GM18909 (cell line): ENCODE measurements at regions not wholly inside any gene's neighbourhood (a gene's known extent, or its start where the extent isn't known, plus 50 kb on each side); places are given as distances from the start of the nearest gene placed in this dataset.

Source experiments
- ATAC-seq: cut with Tn5 transposase; IDR thresholded peaks from one replicate; pipeline ENCODE4 v1.9.1; 2021; ENCODE audit warnings: mild to moderate bottlenecking; ENCODE audit not compliant: unreplicated experiment, poor library complexity

DNA sequence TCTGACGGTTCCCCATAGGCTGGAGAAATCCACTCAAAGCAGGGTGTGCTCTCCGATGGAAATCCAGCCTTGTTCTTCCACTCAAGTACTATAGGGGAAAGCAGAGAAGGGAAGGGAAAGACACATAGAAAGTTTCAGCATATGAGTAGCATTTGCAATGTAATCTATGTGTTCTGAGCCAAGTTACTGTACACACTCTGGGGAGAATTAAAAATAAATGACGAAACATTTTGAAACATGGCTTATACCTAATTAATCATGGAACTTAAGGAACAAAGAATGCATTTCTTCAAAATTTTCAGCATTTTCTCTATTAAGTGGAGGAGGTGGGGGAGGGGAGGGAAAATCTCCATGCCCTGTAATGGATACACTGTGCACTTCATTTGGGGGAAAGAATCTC, 198.1 kb upstream of the HABP2 start:
- no peak for ATAC-seq

DNA sequence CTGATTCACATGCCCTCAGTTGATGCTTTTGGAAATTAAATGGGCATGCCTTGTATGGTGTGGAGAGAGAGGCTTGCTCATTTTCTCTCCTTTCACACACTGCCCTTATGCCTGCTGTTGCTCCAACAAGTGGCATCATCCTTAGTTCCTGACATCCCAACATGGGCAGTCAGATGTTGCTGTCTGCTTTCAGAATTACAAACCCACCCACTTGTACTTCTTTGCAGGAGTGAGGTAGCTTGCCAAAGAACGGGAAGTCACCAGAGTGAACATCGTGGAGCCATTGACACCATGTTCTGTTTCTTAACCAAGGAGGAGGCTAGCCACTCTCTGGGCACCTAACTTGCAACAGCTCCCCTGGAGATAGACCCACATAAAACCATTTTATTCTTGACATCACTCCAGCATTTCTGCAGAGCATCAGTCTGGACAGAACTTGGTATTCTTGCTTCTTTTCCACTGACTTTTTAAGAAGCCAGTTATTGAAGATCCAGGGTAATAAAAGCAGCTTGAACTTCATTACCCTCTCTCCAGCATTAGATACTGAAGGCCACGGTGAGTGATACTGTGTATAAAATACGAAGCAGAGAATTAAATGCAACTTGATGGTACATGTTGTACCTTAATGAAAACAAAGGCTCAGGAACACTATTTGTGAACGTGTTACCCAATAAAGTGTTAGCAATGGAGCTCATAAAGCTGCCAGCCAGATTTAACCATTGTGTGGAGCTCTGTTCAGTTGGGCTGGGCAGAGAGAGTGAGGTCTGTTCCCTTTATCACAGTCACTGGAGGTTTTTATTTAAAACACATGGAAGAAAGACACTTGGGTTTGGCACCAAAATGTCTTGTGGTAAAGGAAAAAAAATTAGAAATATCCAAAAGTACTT, 195.8 kb upstream of the HABP2 start:
- ATAC-seq, result no peak

DNA sequence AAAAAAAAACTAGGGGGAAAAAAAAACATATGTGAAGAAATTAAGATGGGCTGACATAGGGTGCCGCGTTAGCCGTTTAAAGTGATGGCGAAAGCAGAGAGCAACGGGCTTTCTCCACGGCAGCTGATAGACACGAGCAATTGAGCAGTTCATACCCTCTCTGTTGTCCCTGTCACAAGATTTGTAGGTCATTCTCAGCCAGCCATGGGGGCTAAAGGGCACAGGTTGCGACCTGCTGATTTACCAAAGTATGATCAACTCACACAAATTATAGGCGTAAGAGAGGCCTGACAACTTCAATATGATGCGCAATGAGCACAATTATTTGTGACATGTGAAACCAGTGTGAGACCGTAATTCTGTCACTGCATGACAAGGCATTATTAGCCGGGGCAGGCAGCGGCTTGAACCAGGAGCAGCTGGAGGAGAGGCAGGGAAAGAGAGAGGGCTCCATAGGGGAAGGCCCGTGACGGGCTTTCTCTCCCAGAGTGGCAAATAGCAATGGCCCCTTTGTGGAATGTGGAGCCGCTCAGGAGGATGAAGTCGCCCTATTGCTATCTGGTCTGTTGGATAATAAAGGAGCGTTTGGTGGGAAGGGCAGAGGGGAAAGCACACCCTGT, 195.1 kb upstream of the HABP2 start:
- no peak for ATAC-seq

DNA sequence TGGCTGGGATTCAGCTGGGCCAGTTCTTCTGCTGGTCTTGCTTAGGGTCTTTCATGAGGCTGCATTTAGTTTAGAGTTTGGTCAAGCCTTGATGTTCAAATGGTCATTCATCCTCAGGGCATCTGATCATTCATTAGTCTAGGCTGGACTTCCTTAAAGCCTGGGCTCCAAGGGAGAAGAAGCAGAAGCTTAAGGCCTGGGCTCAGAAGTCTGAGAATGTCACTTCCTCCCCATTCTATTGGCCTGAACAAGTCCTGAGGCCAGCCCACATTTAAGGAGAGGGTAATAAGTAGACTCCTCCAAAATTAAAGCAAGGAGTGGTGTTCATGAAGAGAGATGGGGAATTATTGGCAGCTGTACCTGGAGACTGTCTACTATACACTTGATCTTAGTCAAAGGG, 193.2 kb upstream of the HABP2 start:
- no peak for ATAC-seq

DNA sequence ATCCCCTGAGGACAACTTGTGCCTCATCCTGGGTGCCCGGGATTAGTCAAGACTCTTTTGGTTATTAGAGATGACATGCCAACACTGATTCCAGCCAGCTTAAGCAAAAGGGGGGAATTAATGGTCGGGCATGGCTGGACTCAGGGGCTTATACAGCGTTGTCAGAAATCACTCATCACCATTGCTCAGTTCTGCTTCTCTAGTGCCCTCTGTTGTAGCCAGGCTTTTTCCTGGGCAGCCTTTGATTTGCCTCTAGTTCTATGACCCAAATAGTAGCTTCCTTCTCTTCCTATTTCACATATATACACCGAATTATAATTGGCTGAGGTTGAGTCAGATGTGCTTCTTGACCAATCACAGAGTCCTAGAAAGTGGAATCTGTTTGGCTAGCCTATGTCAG, 192.0 kb upstream of the HABP2 start:
- ATAC-seq, result no peak

DNA sequence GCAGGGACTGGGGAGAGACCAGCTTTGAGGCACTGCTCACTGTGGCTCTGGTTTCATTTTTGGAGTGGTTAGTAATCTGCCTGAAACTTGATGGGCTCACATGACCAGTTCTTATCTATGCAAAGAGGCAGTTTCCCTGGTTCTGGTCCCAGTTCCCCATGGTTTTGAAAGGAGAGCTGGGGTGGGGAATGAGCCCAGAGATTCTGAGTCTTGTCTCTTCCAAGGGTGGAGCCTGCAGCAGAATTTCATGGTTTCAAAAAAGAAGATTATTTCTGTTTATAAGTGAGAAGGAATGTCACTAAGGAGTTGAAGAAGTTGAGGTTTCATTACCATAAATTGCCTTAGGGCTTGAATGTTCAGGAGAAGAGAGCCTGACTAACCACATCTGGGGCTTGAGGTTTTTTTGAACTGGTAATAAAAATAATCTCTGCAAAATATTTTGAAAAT, 190.2 kb upstream of the HABP2 start:
- no peak for ATAC-seq

DNA sequence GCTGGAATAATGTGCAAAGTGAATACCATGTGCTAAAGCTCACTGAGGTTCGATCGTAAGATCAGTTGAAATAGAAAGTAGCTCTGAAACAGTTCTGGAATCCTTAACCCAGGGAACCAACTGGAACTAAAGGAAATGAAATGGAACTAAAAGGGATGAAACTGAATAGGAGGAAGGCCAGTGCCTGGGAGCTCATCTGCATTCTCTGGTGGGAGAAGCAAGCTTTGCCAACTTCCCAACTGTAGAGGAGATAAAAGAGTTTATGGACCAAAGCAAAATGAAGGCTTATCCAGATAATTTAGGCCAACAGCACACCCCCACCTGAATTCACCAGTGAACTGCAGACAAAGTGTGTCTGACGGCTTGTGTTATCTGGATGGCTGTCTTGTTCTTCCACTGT, 188.6 kb upstream of the HABP2 start:
- no peak for ATAC-seq

DNA sequence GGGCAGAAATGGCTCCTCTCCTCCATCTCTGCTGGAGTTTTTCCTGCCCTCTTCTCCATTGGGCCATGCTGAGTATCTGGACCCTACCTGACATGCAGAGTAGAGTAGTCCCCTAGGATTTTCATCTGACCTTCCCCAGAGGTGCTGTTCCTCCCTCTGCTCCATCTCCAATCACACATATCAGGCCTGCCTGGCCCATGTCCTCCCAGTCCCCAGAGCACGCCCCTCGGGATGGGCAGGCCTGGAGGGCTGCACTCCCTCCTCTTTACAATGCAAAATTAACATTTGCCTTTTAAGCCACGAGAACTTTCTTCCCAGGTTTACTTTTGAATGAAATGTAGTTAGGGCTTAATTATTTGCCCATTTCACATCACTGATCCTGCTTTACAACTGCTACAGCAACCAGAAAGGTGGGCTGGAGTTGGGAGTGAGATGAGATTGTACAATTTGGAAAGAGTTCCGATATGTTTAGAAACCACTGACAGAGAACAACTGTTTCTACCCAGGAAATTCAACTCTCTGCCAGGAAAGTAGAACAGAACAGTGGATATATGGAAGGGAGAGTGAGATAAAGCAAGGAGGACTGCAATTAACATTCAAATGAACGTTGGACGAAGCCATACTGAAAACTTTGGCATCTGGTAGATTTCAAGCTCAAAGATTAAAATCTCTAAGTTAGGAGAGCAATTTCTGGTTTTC, 184.0 kb upstream of the HABP2 start:
- no peak for ATAC-seq

DNA sequence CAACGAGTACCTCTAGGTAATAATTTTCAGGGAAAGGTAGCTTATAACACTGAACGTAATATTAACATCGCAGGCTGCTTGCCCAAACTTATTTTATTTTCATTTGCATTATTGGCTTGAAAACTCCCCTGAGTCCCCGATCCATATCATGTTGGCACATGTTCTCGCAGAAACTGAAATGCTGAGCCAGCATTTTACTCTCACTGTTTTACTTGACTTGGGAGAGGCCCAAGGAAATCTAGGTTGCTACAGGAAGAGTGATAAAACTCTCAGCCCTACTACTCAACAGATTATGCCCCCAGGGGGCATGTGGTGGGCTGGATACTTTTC, 183.5 kb upstream of the HABP2 start:
- no peak for ATAC-seq

DNA sequence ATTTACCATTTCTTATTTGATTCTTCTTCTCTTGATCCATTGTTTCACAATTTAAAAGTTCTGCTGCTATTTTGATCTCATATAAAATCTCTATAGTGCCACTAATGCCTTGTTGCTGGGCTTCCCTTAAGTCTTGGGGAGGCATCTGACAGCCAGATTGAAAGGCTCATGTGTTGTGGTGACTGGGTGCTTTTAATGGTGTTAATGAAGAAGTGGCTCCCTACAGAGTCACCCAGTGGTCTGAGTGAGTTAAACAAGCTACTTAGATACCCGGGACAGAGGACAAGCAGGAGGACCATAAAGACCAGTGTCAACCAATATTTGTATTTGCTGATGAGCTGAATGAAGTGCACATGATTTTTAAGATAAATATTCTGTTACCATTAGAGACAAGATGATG, 176.4 kb upstream of the HABP2 start:
- no peak for ATAC-seq

DNA sequence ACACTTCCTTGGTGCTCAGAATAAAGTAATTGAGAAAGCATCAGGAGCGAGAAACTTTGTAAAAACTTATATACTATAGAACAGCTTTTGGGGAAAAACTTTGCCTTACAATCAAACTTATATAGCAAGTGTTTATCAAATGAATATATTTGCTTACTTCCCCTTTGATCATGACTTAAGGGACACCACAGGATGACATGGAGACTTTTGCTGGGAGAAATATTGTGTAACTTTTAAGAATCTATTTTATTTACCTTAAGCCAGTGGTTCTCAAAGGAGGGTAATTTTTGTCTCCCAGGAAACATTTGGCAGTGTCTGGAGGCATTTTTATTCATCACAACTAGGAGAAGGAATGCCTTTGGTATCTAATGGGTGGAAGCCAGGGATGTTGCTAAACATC, 173.8 kb upstream of the HABP2 start:
- no peak for ATAC-seq

DNA sequence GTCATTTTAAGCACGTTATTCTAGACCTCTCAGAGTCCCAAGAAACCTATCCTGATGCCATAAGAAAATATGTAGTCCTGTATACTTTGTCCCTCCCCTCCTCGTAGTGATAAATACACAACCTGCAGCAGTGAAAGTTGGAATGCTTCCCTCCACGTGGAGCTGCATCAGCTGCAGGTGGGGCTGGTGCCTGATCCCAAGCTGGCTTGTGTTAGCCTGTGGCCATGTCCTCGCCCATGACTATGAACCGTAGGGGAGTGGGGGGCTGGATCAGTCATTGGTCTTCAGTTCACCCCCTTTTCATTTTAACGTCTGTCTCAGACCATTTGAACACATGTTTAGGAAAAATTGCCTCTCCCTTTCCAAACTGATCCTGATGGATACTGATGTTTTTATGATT, 171.4 kb upstream of the HABP2 start:
- no peak for ATAC-seq

DNA sequence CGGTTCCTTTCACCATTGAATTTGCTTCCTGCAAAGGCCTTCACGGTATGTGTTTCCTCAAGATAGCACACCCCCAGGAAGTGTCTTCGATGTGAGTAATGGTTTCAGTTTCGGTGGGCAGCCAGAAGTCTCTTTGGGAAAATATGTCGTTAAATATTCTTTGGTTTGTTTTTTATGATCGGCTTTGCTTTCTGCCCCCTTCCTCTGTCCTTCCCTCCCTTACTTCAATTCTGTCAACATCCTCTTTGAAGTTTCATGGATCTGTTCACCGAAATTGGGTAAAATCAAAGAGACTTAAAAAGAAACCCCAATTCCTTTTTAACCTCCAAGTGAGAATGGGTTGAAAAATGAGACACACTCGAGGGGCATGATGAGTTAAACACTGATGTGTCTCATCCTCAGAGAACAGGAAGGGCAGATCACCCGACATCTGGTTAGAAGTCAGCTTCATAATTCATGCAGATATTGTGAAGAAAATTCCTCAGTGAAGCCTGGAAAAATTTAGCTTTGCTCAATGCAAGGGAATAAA, 170.8 kb upstream of the HABP2 start:
- peak; percentile 74 for ATAC-seq

DNA sequence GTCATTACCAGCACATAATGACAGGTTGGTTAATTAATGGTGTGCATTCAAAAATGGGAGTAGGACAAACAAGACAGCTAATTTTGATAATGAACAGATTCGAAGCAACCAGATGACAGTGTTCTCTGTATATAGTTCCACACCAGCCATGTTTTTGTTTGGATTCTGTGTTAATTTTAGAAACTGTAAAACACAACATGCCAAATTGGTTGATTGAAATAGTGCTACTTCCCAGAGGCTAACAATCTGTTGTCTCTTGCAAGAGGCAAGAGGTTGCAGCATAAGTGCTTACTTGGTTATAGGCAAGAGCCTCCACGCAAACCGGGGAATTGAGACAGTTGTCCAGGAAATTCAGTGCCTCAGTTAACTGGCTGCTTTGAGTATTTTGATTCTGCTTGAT, 170.2 kb upstream of the HABP2 start:
- ATAC-seq, result no peak

DNA sequence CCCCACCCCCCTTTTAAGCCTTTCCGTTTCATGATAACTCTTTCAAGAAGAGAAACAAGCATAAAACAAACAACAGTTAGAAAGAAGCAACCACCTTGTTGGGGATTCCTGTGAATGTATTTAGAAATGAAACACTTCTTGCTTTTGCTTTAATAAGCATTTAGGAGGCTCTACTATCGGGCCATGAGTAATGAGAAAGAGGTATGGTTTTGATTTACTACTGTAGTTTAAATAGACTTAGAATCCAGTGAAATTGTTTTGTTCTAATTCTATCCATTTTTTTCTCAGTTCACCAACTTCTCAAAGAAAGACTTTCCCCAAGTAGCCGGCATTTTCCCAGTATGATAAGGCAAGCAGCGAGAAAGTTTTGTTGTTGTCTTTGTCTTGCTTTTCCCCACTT, 168.7 kb upstream of the HABP2 start:
- ATAC-seq, result no peak

DNA sequence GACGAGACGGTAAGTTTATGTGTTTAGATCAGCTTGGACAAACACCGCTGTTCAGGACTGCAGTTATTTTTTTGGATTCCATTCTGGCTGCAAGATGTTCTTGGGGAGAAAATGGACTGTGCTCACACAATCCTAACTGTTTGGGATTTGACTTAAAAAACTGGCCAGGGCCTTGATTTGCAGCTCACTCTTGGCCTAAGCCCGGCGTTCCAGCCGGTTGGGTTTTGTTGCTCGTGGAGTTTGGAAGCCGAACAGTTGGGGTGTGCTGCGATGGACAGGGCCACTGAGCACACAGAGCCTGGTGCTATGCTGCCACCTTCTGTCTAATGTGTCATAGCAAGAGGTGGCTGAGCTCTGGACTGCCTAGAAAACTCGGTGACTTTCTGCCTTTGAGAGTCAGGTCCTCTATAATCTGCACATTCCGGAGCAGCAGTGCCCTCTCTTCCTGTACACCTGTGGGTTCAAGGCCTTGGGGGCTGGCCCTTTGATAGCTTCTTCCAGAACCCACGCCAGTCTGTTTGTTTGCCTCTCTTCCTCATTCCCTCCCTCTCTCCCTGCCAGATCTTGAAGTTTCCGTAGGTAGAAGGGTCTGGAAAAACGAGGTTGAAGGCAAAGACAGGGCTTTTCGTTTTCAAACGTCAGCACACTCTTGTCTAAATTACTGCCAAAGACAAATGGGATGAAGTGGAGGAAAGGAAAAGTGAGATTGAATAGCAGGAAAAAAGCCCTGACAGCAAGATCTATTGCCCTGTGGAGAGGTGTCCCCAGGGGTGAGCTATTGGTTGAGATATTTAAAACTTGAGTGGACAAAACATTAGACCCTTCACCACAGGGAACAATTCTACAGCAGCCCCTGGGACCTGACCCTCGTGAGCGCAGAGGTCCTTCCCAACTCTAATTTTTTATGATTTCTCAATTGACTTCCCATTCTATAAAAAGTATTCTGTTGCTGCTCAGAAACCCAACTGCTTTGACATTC, 167.5 kb upstream of the HABP2 start:
- ATAC-seq, result peak; percentile 80

DNA sequence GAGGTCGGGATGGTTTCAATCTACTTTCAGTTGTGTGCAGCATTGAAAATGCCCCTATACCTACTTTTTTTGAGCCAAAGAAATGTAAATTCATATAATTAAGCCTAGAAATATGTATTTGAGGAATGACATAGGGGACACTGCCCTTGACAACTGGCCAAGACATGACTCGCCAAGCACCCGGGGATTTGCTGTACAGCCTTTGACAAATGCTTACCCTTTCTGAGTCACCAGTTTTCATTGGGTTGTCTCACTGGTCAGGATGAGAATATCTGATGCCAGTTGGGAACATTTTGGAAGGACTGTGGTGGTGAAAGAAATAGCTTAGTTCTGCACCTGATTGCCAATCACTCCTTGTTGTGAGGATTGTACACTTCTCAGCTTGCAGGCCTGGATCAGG, 166.8 kb upstream of the HABP2 start:
- no peak for ATAC-seq

DNA sequence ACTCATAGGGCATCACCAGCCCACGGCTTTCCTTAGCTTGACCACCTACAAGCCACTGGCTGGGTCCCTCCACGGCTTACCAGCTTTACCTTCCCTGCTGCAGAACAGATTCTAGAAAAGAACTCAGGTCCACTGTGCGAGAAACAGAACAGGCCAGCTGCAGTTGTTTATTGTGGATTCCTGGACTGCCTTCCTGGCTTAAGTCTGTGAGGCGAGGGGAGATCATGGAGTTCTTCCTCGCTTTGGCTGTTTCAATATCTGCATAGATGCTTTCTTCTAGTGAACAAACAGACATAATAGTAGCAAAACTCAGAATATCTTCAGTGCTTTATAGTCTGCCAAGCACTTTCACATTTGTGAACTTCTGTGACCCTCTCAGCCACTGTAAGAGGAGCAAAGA, 162.9 kb upstream of the HABP2 start:
- no peak for ATAC-seq

DNA sequence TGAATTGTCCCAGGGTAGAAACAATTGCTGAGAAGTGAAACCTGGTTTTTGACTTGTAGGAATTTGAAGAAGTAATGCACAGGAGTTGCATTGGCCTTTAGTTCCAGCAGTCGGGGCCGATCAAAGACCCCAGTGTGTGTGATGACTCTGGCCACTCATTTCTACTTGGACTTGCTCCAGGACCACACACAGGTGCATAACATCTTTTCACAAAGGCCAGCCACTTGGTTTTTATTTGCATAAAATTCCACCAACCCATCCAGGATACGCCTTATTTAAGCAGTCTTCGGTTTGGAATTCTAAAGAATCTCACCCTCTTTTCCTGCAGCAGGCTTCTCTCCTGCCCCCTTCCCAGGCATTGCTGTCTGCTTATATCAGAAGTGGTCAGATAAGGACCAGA, 162.0 kb upstream of the HABP2 start:
- no peak for ATAC-seq

DNA sequence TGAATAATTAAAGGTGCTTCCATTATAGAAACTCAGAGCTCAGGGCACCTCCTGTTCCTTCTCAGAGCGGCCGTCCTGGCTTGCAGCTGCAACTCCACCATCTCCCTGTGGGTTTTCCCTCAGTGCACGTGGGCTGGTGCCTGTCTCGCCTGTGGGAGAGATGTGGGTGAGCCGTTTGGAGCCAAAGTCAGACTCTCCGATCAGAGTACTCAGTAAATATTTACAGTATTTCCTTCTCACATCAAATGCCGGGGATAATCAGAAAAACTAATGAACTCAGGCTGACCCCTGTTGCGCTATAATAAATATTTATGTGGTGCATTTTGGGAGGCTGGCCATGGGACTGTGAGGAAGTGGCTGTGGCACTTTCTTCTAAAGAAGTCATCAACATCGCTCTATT, 155.8 kb upstream of the HABP2 start:
- no peak for ATAC-seq
